ENCODE measurements at regions not wholly inside any gene's neighbourhood (a gene's known extent, or its start where the extent isn't known, plus 50 kb on each side); places are given as distances from the start of the nearest gene placed in this dataset.

DNA sequence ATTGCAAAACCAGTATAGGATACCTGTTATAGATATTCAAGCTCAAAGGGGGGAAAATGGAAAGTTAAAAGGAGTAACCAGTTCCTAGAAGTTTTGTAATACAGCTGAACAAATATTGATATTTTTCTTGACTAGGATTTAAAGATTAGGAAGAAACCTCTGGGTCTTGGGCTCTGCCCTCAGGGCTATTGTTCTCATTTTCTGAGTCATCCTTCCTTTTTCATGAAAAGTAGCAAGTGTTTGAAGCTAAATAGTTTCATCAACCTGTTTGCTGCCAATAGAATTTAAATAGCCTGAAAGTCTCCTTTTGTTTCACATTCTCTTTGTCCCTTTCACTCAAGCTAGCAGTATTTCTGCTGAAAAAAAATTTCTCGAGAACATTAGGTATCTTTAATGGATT lies 1061.1 kb upstream of the GHITM start:
- TF ChIP-seq EZH2 (IDR thresholded peaks at IDR 0.05; ENCODE audit: borderline replicate concordance, low read depth, low read length, severe bottlenecking) (no peak), POLR2A (IDR thresholded peaks at IDR 0.05; ENCODE audit: low read depth, low read length) (no peak), FOS (IDR thresholded peaks at IDR 0.05; ENCODE audit: borderline replicate concordance, insufficient read depth, low read length) (peak; percentile 55), GATA2 (IDR thresholded peaks at IDR 0.05; ENCODE audit: insufficient read depth, insufficient read length, low read depth, low read length) (no peak), JUN (IDR thresholded peaks at IDR 0.05; ENCODE audit: borderline replicate concordance, insufficient read depth, insufficient read length, low read depth) (peak; percentile 62), CTCF (IDR thresholded peaks at IDR 0.05; ENCODE audit: extremely low read depth in 1 of 2, insufficient read depth in 1 of 2, low read depth in 1 of 2, low read length in 2 of 2) (no peak), POLR2AphosphoS5 (IDR thresholded peaks at IDR 0.05; ENCODE audit: insufficient read depth, low read depth, low read length) (no peak)
- TF ChIP-seq, protein P1, sequence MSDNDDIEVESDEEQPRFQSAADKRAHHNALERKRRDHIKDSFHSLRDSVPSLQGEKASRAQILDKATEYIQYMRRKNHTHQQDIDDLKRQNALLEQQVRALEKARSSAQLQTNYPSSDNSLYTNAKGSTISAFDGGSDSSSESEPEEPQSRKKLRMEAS (IDR thresholded peaks at IDR 0.05; ENCODE audit: insufficient read depth, insufficient read length): no peak
- ChIA-PET POLR2A (no interaction called here), CTCF (interaction anchor here (1.2 kb wide), 1 partner anchor 793 kb away, joined by 4 read pairs; no protein-coding TSS in a partner anchor)
- Histone ChIP-seq H3K79me2 (ENCODE audit: control insufficient read depth, insufficient read depth, low read length) (no peaks in the 10 kb centered on the region), H4K20me1 (replicated peaks; ENCODE audit: control insufficient read depth, extremely low read depth, insufficient read depth, low read length) (no peaks in the 10 kb centered on the region), H3K27ac (ENCODE audit: insufficient read depth, low read depth, low read length) (no peak overlapping the region), H3K4me2 (ENCODE audit: insufficient read depth, low read length) (peak overlapping the region; percentile 62), H3K4me1 (ENCODE audit: control insufficient read depth, extremely low read depth, insufficient read depth, low read length) (peaks cover 14% of the 10 kb centered on the region), H2AFZ (ENCODE audit: low read depth, low read length) (no peak overlapping the region), H3K9me1 (replicated peaks; ENCODE audit: control insufficient read depth, extremely low read depth, insufficient read depth, low read length) (no peaks in the 10 kb centered on the region), H3K9me3 (replicated peaks; ENCODE audit: control insufficient read depth, insufficient read depth, low read length) (no peaks in the 10 kb centered on the region), H3K36me3 (ENCODE audit: control insufficient read depth in 2 of 2, extremely low read depth in 1 of 2, insufficient read depth in 2 of 2, low read length in 2 of 2) (no peaks in the 10 kb centered on the region), H3K27me3 (ENCODE audit: control insufficient read depth in 2 of 2, insufficient read depth in 2 of 2, low read length in 2 of 2) (no peaks in the 10 kb centered on the region), H3K4me3 (replicated peaks in 1 of 3; ENCODE audit: insufficient read depth in 1 of 3, low read depth in 1 of 3, low read length in 3 of 3) (no peak overlapping the region), H3K9ac (replicated peaks; ENCODE audit: extremely low read depth, insufficient read depth, low read length) (no peak overlapping the region)
- no TSS peak for BruUV-seq (replicated peaks)
- DNase-seq (ENCODE audit: low read depth, low spot score): peak; percentile 80
- intact Hi-C loops (cut with micrococcal nuclease) (no loop called here), dilution Hi-C loops (cut with MboI; ENCODE audit: extremely low pct_ligation_motif_present, low sequenced_read_pairs) (no loop called here)
- FAIRE-seq: peak; percentile 83

Measured in endothelial cell of umbilical vein (primary cell).